ENCODE measurements at regions not wholly inside any gene's neighbourhood (a gene's known extent, or its start where the extent isn't known, plus 50 kb on each side); places are given as distances from the start of the nearest gene placed in this dataset.

- no peak overlapping the region for H3K4me3 ChIP-seq (replicated peaks in 1 of 3; ENCODE audit: insufficient read depth in 1 of 3, low read depth in 1 of 3, low read length in 3 of 3)
- no peaks in the 10 kb centered on the region for H3K4me1 ChIP-seq (ENCODE audit: control insufficient read depth, extremely low read depth, insufficient read depth, low read length)
- ChIA-PET CTCF (no interaction called here), POLR2A (no interaction called here)
- H3K36me3 ChIP-seq (ENCODE audit: control insufficient read depth in 2 of 2, extremely low read depth in 1 of 2, insufficient read depth in 2 of 2, low read length in 2 of 2), result no peaks in the 10 kb centered on the region
- H3K9ac ChIP-seq (replicated peaks; ENCODE audit: extremely low read depth, insufficient read depth, low read length), result no peak overlapping the region
- intact Hi-C loops (cut with micrococcal nuclease), result no loop called here
- no peaks in the 10 kb centered on the region for H4K20me1 ChIP-seq (replicated peaks; ENCODE audit: control insufficient read depth, extremely low read depth, insufficient read depth, low read length)
- BruUV-seq (replicated peaks), result no TSS peak
- no peaks in the 10 kb centered on the region for H3K27me3 ChIP-seq (ENCODE audit: control insufficient read depth in 2 of 2, insufficient read depth in 2 of 2, low read length in 2 of 2)
- H3K9me3 ChIP-seq (replicated peaks; ENCODE audit: control insufficient read depth, insufficient read depth, low read length), result no peaks in the 10 kb centered on the region
- H3K27ac ChIP-seq (ENCODE audit: insufficient read depth, low read depth, low read length), result no peak overlapping the region
- no peak overlapping the region for H2AFZ ChIP-seq (ENCODE audit: low read depth, low read length)
- no peak overlapping the region for H3K4me2 ChIP-seq (ENCODE audit: insufficient read depth, low read length)
- no peaks in the 10 kb centered on the region for H3K9me1 ChIP-seq (replicated peaks; ENCODE audit: control insufficient read depth, extremely low read depth, insufficient read depth, low read length)
- TF ChIP-seq EZH2 (IDR thresholded peaks at IDR 0.05; ENCODE audit: borderline replicate concordance, low read depth, low read length, severe bottlenecking) (no peak), CTCF (IDR thresholded peaks at IDR 0.05; ENCODE audit: extremely low read depth in 1 of 2, insufficient read depth in 1 of 2, low read depth in 1 of 2, low read length in 2 of 2) (no peak)
- FAIRE-seq, result no peak
- H3K79me2 ChIP-seq (ENCODE audit: control insufficient read depth, insufficient read depth, low read length), result no peaks in the 10 kb centered on the region
- dilution Hi-C loops (cut with MboI; ENCODE audit: extremely low pct_ligation_motif_present, low sequenced_read_pairs), result no loop called here
- no peak for DNase-seq (ENCODE audit: low read depth, low spot score)
Observed at GRCh38 chr1:90510143-90510542, 207.0 kb downstream of the BARHL2 start.

GRCh38 chr1:90509225-90510048 lies 207.7 kb downstream of the BARHL2 start:
- Histone ChIP-seq H3K36me3 (ENCODE audit: control insufficient read depth in 2 of 2, extremely low read depth in 1 of 2, insufficient read depth in 2 of 2, low read length in 2 of 2) (no peaks in the 10 kb centered on the region), H3K9me1 (replicated peaks; ENCODE audit: control insufficient read depth, extremely low read depth, insufficient read depth, low read length) (no peaks in the 10 kb centered on the region), H3K4me3 (replicated peaks in 1 of 3; ENCODE audit: insufficient read depth in 1 of 3, low read depth in 1 of 3, low read length in 3 of 3) (no peak overlapping the region), H4K20me1 (replicated peaks; ENCODE audit: control insufficient read depth, extremely low read depth, insufficient read depth, low read length) (no peaks in the 10 kb centered on the region), H3K9ac (replicated peaks; ENCODE audit: extremely low read depth, insufficient read depth, low read length) (no peak overlapping the region), H3K27ac (ENCODE audit: insufficient read depth, low read depth, low read length) (no peak overlapping the region), H2AFZ (ENCODE audit: low read depth, low read length) (no peak overlapping the region), H3K9me3 (replicated peaks; ENCODE audit: control insufficient read depth, insufficient read depth, low read length) (no peaks in the 10 kb centered on the region), H3K4me2 (ENCODE audit: insufficient read depth, low read length) (no peak overlapping the region), H3K79me2 (ENCODE audit: control insufficient read depth, insufficient read depth, low read length) (no peaks in the 10 kb centered on the region), H3K4me1 (ENCODE audit: control insufficient read depth, extremely low read depth, insufficient read depth, low read length) (no peaks in the 10 kb centered on the region), H3K27me3 (ENCODE audit: control insufficient read depth in 2 of 2, insufficient read depth in 2 of 2, low read length in 2 of 2) (no peaks in the 10 kb centered on the region)
- TF ChIP-seq JUN (IDR thresholded peaks at IDR 0.05; ENCODE audit: borderline replicate concordance, insufficient read depth, insufficient read length, low read depth), result no peak
- TF ChIP-seq CTCF (IDR thresholded peaks at IDR 0.05; ENCODE audit: extremely low read depth in 1 of 2, insufficient read depth in 1 of 2, low read depth in 1 of 2, low read length in 2 of 2), result no peak
- no peak for TF ChIP-seq MYC (IDR thresholded peaks at IDR 0.05; ENCODE audit: low read depth, low read length)
- no peak for TF ChIP-seq POLR2A (IDR thresholded peaks at IDR 0.05; ENCODE audit: low read depth, low read length)
- TF ChIP-seq POLR2AphosphoS5 (IDR thresholded peaks at IDR 0.05; ENCODE audit: insufficient read depth, low read depth, low read length), result no peak
- TF ChIP-seq EZH2 (IDR thresholded peaks at IDR 0.05; ENCODE audit: borderline replicate concordance, low read depth, low read length, severe bottlenecking), result no peak
- TF ChIP-seq GATA2 (IDR thresholded peaks at IDR 0.05; ENCODE audit: insufficient read depth, insufficient read length, low read depth, low read length), result no peak
- no peak for TF ChIP-seq MAX (IDR thresholded peaks at IDR 0.05; ENCODE audit: insufficient read depth, insufficient read length)
- TF ChIP-seq FOS (IDR thresholded peaks at IDR 0.05; ENCODE audit: borderline replicate concordance, insufficient read depth, low read length), result no peak
- intact Hi-C loops (cut with micrococcal nuclease) (no loop called here), dilution Hi-C loops (cut with MboI; ENCODE audit: extremely low pct_ligation_motif_present, low sequenced_read_pairs) (no loop called here)
- POLR2A ChIA-PET, result no interaction called here
- no TSS peak for BruUV-seq (replicated peaks)
- CTCF ChIA-PET, result no interaction called here
- FAIRE-seq (no peak), DNase-seq (ENCODE audit: low read depth, low spot score) (no peak)

All from endothelial cell of umbilical vein (primary cell).